Colonic mucosa (tissue), 4 donors: ENCODE measurements at regions not wholly inside any gene's neighbourhood (a gene's known extent, or its start where the extent isn't known, plus 50 kb on each side); places are given as distances from the start of the nearest gene placed in this dataset.

Experiments used
- DNase-seq: peaks from one replicate; pipeline ENCODE4 v3.0.0-alpha.2; 2020
- H3K27ac ChIP-seq: fragments of 200-600 bp; one replicate; pipeline ENCODE4 v1.8.0; 2021
- H3K27me3 ChIP-seq: fragments of 200-600 bp; one replicate; pipeline ENCODE4 v1.8.0; 2021
- H3K36me3 ChIP-seq: fragments of 200-600 bp; one replicate; pipeline ENCODE4 v1.8.0; 2021
- H3K4me1 ChIP-seq: fragments of 200-600 bp; one replicate; pipeline ENCODE4 v1.8.0; 2021; ENCODE audit warnings: mild to moderate bottlenecking
- H3K4me3 ChIP-seq: fragments of 200-600 bp; one replicate; pipeline ENCODE4 v1.8.0; 2021
- H3K9ac ChIP-seq, 2 donors: one replicate each; pipeline ENCODE4 v1.7.0; 2013; ENCODE audit warnings: control low read depth in 2 of 2, low read depth in 2 of 2, low read length in 2 of 2
- H3K9me3 ChIP-seq: fragments of 200-600 bp; one replicate; pipeline ENCODE4 v1.8.0; 2021
- CTCF ChIP-seq: fragments of 200-600 bp; IDR thresholded peaks from one replicate; pipeline ENCODE4 v1.8.0; 2022; ENCODE audit warnings: antibody characterized with exemption, mild to moderate bottlenecking
- intact Hi-C: fragments of 100-400 bp; cut with DNase I; formaldehyde crosslinking; loops from one replicate; pipeline ENCODE4 v1.14.1; 2022
- donor health status: healthy.
- donor health status: DM: no; HTN: no; CAD: no.
- donor health status: DM: no; HTN: no; CAD: no.

GRCh38 chr6:166830891-166831363 is 125.4 kb downstream of the RNASET2 start:
- no peaks in the 10 kb centered on the region for H3K27me3 ChIP-seq
- H3K36me3 ChIP-seq = no peaks in the 10 kb centered on the region
- TF ChIP-seq CTCF = no peak
- no peak overlapping the region for H3K9ac ChIP-seq
- H3K4me3 ChIP-seq = no peak overlapping the region
- intact Hi-C loops = no loop called here
- H3K9me3 ChIP-seq = no peaks in the 10 kb centered on the region
- no peak overlapping the region for H3K27ac ChIP-seq
- DNase-seq = no peak
- H3K4me1 ChIP-seq = no peaks in the 10 kb centered on the region

GRCh38 chr6:166830185-166830890 is 126.0 kb downstream of the RNASET2 start:
- DNase-seq = no peak
- no peaks in the 10 kb centered on the region for H3K36me3 ChIP-seq
- intact Hi-C loops = no loop called here

GRCh38 chr6:166826264-166826663 is 130.1 kb downstream of the RNASET2 start:
- Histone ChIP-seq H3K4me3 (no peak overlapping the region), H3K27ac (no peak overlapping the region), H3K9me3 (no peaks in the 10 kb centered on the region), H3K36me3 (no peaks in the 10 kb centered on the region), H3K27me3 (no peaks in the 10 kb centered on the region), H3K9ac (no peak overlapping the region), H3K4me1 (no peaks in the 10 kb centered on the region)
- intact Hi-C loops = no loop called here
- no peak for TF ChIP-seq CTCF
- no peak for DNase-seq

More at GRCh38 chr6:166830185-166830890, 126.0 kb downstream of the RNASET2 start:
- no peak overlapping the region for H3K27ac ChIP-seq
- TF ChIP-seq CTCF = no peak
- no peak overlapping the region for H3K4me3 ChIP-seq
- no peaks in the 10 kb centered on the region for H3K9me3 ChIP-seq
- H3K9ac ChIP-seq = no peak overlapping the region
- no peaks in the 10 kb centered on the region for H3K27me3 ChIP-seq
- no peaks in the 10 kb centered on the region for H3K4me1 ChIP-seq

GRCh38 chr6:166825553-166826145 is 130.7 kb downstream of the RNASET2 start:
- intact Hi-C loops = no loop called here
- TF ChIP-seq CTCF = no peak
- no peaks in the 10 kb centered on the region for H3K27me3 ChIP-seq
- no peak overlapping the region for H3K4me3 ChIP-seq
- no peak overlapping the region for H3K9ac ChIP-seq
- H3K9me3 ChIP-seq = no peaks in the 10 kb centered on the region
- DNase-seq = no peak
- H3K27ac ChIP-seq = no peak overlapping the region
- no peaks in the 10 kb centered on the region for H3K36me3 ChIP-seq
- H3K4me1 ChIP-seq = no peaks in the 10 kb centered on the region

GRCh38 chr6:166824880-166825250 is 131.5 kb downstream of the RNASET2 start:
- no peaks in the 10 kb centered on the region for H3K27me3 ChIP-seq
- no peaks in the 10 kb centered on the region for H3K36me3 ChIP-seq
- no peak overlapping the region for H3K27ac ChIP-seq
- DNase-seq = no peak
- no peak overlapping the region for H3K4me3 ChIP-seq
- no peak overlapping the region for H3K9ac ChIP-seq
- H3K4me1 ChIP-seq = no peaks in the 10 kb centered on the region
- TF ChIP-seq CTCF = no peak
- H3K9me3 ChIP-seq = no peaks in the 10 kb centered on the region
- intact Hi-C loops = no loop called here
